ENCODE measurements at regions not wholly inside any gene's neighbourhood (a gene's known extent, or its start where the extent isn't known, plus 50 kb on each side); places are given as distances from the start of the nearest gene placed in this dataset.

GRCh38 chr10:29958440-29958839 lies 100.9 kb downstream of the JCAD start:
- DNase-seq (ENCODE audit: low spot score): no peak
- Histone ChIP-seq H4K8ac (ENCODE audit: low read depth, low read length) (no peak overlapping the region), H3K27ac (replicated peaks; ENCODE audit: low read length) (no peak overlapping the region), H3K36me3 (replicated peaks in 1 of 2; ENCODE audit: control insufficient read depth in 2 of 2, insufficient read depth in 2 of 2, low read length in 2 of 2) (no peaks in the 10 kb centered on the region), H3K4me3 (ENCODE audit: low read length in 2 of 2) (no peak overlapping the region), H3K9ac (ENCODE audit: low read depth, low read length, poor library complexity) (no peak overlapping the region), H2BK12ac (ENCODE audit: low read length) (no peak overlapping the region), H2BK15ac (ENCODE audit: low read length) (no peak overlapping the region), H2BK5ac (ENCODE audit: low read length) (no peak overlapping the region), H2AFZ (ENCODE audit: low read length) (no peak overlapping the region), H3K79me1 (ENCODE audit: low read depth, low read length) (no peaks in the 10 kb centered on the region), H3K4me2 (ENCODE audit: insufficient read depth, low read length, poor library complexity, severe bottlenecking) (no peak overlapping the region), H3K4ac (ENCODE audit: low read length) (no peak overlapping the region), H2AK5ac (ENCODE audit: low read depth, low read length) (no peak overlapping the region), H3K23ac (ENCODE audit: low read depth, low read length, poor library complexity) (no peak overlapping the region), H4K91ac (ENCODE audit: low read depth, low read length, poor library complexity) (no peak overlapping the region), H3K14ac (ENCODE audit: low read length) (no peak overlapping the region), H3K18ac (ENCODE audit: low read length) (no peak overlapping the region), H3K9me3 (replicated peaks in 1 of 2; ENCODE audit: control insufficient read depth in 2 of 2, insufficient read depth in 1 of 2, low read depth in 1 of 2, low read length in 2 of 2) (no peaks in the 10 kb centered on the region), H3K4me1 (ENCODE audit: control insufficient read depth in 2 of 2, insufficient read depth in 1 of 2, low read depth in 1 of 2, low read length in 2 of 2) (peaks cover 3 to 4% of the 10 kb centered on the region in 2 donors), H2BK120ac (ENCODE audit: low read depth, low read length) (no peak overlapping the region), H3K27me3 (ENCODE audit: control insufficient read depth in 3 of 3, insufficient read depth in 3 of 3, low read depth in 1 of 3, low read length in 3 of 3) (peaks cover 0 to 2% (median 0%) of the 10 kb centered on the region in 3 experiments)
- no CpG with 5 or more reads among the region's 4 CpGs for WGBS, 2 donors (ENCODE audit: extremely low coverage in 2 of 2, insufficient read length in 2 of 2, insufficient replicate concordance in 1 of 2)

GRCh38 chr10:29957907-29958331 lies 101.5 kb downstream of the JCAD start:
- no CpG with 5 or more reads among the region's 4 CpGs for WGBS, 2 donors (ENCODE audit: extremely low coverage in 2 of 2, insufficient read length in 2 of 2, insufficient replicate concordance in 1 of 2)
- Histone ChIP-seq H3K27ac (replicated peaks; ENCODE audit: low read length) (no peak overlapping the region), H3K9ac (ENCODE audit: low read depth, low read length, poor library complexity) (no peak overlapping the region), H3K4ac (ENCODE audit: low read length) (no peak overlapping the region), H3K18ac (ENCODE audit: low read length) (no peak overlapping the region), H3K79me1 (ENCODE audit: low read depth, low read length) (no peaks in the 10 kb centered on the region), H2BK12ac (ENCODE audit: low read length) (no peak overlapping the region), H3K4me2 (ENCODE audit: insufficient read depth, low read length, poor library complexity, severe bottlenecking) (no peak overlapping the region), H2BK5ac (ENCODE audit: low read length) (no peak overlapping the region), H4K8ac (ENCODE audit: low read depth, low read length) (no peak overlapping the region), H2BK15ac (ENCODE audit: low read length) (no peak overlapping the region), H3K14ac (ENCODE audit: low read length) (no peak overlapping the region), H4K91ac (ENCODE audit: low read depth, low read length, poor library complexity) (no peak overlapping the region), H3K27me3 (ENCODE audit: control insufficient read depth in 3 of 3, insufficient read depth in 3 of 3, low read depth in 1 of 3, low read length in 3 of 3) (peaks cover 0 to 2% (median 0%) of the 10 kb centered on the region in 3 experiments), H2AK5ac (ENCODE audit: low read depth, low read length) (no peak overlapping the region), H2BK120ac (ENCODE audit: low read depth, low read length) (no peak overlapping the region), H3K9me3 (replicated peaks in 1 of 2; ENCODE audit: control insufficient read depth in 2 of 2, insufficient read depth in 1 of 2, low read depth in 1 of 2, low read length in 2 of 2) (no peaks in the 10 kb centered on the region), H3K23ac (ENCODE audit: low read depth, low read length, poor library complexity) (no peak overlapping the region), H3K4me1 (ENCODE audit: control insufficient read depth in 2 of 2, insufficient read depth in 1 of 2, low read depth in 1 of 2, low read length in 2 of 2) (peaks cover 3 to 4% of the 10 kb centered on the region in 2 donors), H2AFZ (ENCODE audit: low read length) (no peak overlapping the region), H3K36me3 (replicated peaks in 1 of 2; ENCODE audit: control insufficient read depth in 2 of 2, insufficient read depth in 2 of 2, low read length in 2 of 2) (no peaks in the 10 kb centered on the region), H3K4me3 (ENCODE audit: low read length in 2 of 2) (no peak overlapping the region)
- no peak for DNase-seq (ENCODE audit: low spot score)

- Histone ChIP-seq H3K23ac (ENCODE audit: low read depth, low read length, poor library complexity) (no peak overlapping the region), H3K4me3 (ENCODE audit: low read length in 2 of 2) (no peak overlapping the region), H3K36me3 (replicated peaks in 1 of 2; ENCODE audit: control insufficient read depth in 2 of 2, insufficient read depth in 2 of 2, low read length in 2 of 2) (no peaks in the 10 kb centered on the region), H3K4me1 (ENCODE audit: control insufficient read depth in 2 of 2, insufficient read depth in 1 of 2, low read depth in 1 of 2, low read length in 2 of 2) (peaks cover 3 to 4% of the 10 kb centered on the region in 2 donors), H3K9me3 (replicated peaks in 1 of 2; ENCODE audit: control insufficient read depth in 2 of 2, insufficient read depth in 1 of 2, low read depth in 1 of 2, low read length in 2 of 2) (no peaks in the 10 kb centered on the region), H3K27me3 (ENCODE audit: control insufficient read depth in 3 of 3, insufficient read depth in 3 of 3, low read depth in 1 of 3, low read length in 3 of 3) (peaks cover 0 to 2% (median 0%) of the 10 kb centered on the region in 3 experiments), H3K14ac (ENCODE audit: low read length) (no peak overlapping the region), H3K4me2 (ENCODE audit: insufficient read depth, low read length, poor library complexity, severe bottlenecking) (no peak overlapping the region), H3K9ac (ENCODE audit: low read depth, low read length, poor library complexity) (no peak overlapping the region), H3K18ac (ENCODE audit: low read length) (no peak overlapping the region), H3K27ac (replicated peaks; ENCODE audit: low read length) (no peak overlapping the region), H3K4ac (ENCODE audit: low read length) (no peak overlapping the region), H2BK120ac (ENCODE audit: low read depth, low read length) (no peak overlapping the region), H2BK12ac (ENCODE audit: low read length) (no peak overlapping the region), H2AK5ac (ENCODE audit: low read depth, low read length) (no peak overlapping the region), H2BK5ac (ENCODE audit: low read length) (no peak overlapping the region), H2BK15ac (ENCODE audit: low read length) (no peak overlapping the region), H4K91ac (ENCODE audit: low read depth, low read length, poor library complexity) (no peak overlapping the region), H3K79me1 (ENCODE audit: low read depth, low read length) (no peaks in the 10 kb centered on the region), H4K8ac (ENCODE audit: low read depth, low read length) (no peak overlapping the region), H2AFZ (ENCODE audit: low read length) (no peak overlapping the region)
- no CpG with 5 or more reads among the region's 4 CpGs for WGBS, 2 donors (ENCODE audit: extremely low coverage in 2 of 2, insufficient read length in 2 of 2, insufficient replicate concordance in 1 of 2)
- DNase-seq (ENCODE audit: low spot score): no peak
These were observed 102.2 kb downstream of the JCAD start for GRCh38 chr10:29957236-29957635.

GRCh38 chr10:29956335-29956924 lies 103.0 kb downstream of the JCAD start:
- no peak overlapping the region for H3K14ac ChIP-seq (ENCODE audit: low read length)
- H3K27me3 ChIP-seq (ENCODE audit: control insufficient read depth in 3 of 3, insufficient read depth in 3 of 3, low read depth in 1 of 3, low read length in 3 of 3): peaks cover 0 to 2% (median 0%) of the 10 kb centered on the region in 3 experiments
- H3K4me1 ChIP-seq (ENCODE audit: control insufficient read depth in 2 of 2, insufficient read depth in 1 of 2, low read depth in 1 of 2, low read length in 2 of 2): peaks cover 3 to 4% of the 10 kb centered on the region in 2 donors
- DNase-seq (ENCODE audit: low spot score): no peak
- no peak overlapping the region for H3K9ac ChIP-seq (ENCODE audit: low read depth, low read length, poor library complexity)
- WGBS, 2 donors (ENCODE audit: extremely low coverage in 2 of 2, insufficient read length in 2 of 2, insufficient replicate concordance in 1 of 2): no CpG with 5 or more reads among the region's 7 CpGs
- no peak overlapping the region for H3K4me3 ChIP-seq (ENCODE audit: low read length in 2 of 2)
- H4K8ac ChIP-seq (ENCODE audit: low read depth, low read length): no peak overlapping the region
- no peak overlapping the region for H2BK15ac ChIP-seq (ENCODE audit: low read length)
- no peak overlapping the region for H4K91ac ChIP-seq (ENCODE audit: low read depth, low read length, poor library complexity)
- H3K18ac ChIP-seq (ENCODE audit: low read length): peak overlapping the region; percentile 24
- no peak overlapping the region for H3K27ac ChIP-seq (replicated peaks; ENCODE audit: low read length)
- no peaks in the 10 kb centered on the region for H3K9me3 ChIP-seq (replicated peaks in 1 of 2; ENCODE audit: control insufficient read depth in 2 of 2, insufficient read depth in 1 of 2, low read depth in 1 of 2, low read length in 2 of 2)
- no peak overlapping the region for H3K4ac ChIP-seq (ENCODE audit: low read length)
- no peak overlapping the region for H2BK12ac ChIP-seq (ENCODE audit: low read length)
- H3K4me2 ChIP-seq (ENCODE audit: insufficient read depth, low read length, poor library complexity, severe bottlenecking): no peak overlapping the region
- no peak overlapping the region for H3K23ac ChIP-seq (ENCODE audit: low read depth, low read length, poor library complexity)
- H2AFZ ChIP-seq (ENCODE audit: low read length): no peak overlapping the region
- H2BK5ac ChIP-seq (ENCODE audit: low read length): no peak overlapping the region
- no peaks in the 10 kb centered on the region for H3K79me1 ChIP-seq (ENCODE audit: low read depth, low read length)
- H2BK120ac ChIP-seq (ENCODE audit: low read depth, low read length): no peak overlapping the region
- H3K36me3 ChIP-seq (replicated peaks in 1 of 2; ENCODE audit: control insufficient read depth in 2 of 2, insufficient read depth in 2 of 2, low read length in 2 of 2): no peaks in the 10 kb centered on the region
- no peak overlapping the region for H2AK5ac ChIP-seq (ENCODE audit: low read depth, low read length)

Data from neuronal stem cell (in vitro differentiated cells).